Bronchial epithelial cell (primary cell): ENCODE measurements at regions not wholly inside any gene's neighbourhood (a gene's known extent, or its start where the extent isn't known, plus 50 kb on each side); places are given as distances from the start of the nearest gene placed in this dataset.

Experiments used
- DNase-seq: peaks from one replicate; pipeline ENCODE4 v3.0.0-alpha.2; 2010; ENCODE audit warnings: low read depth
- FAIRE-seq: peaks from 2 replicates; lab custom pipeline; 2011; peaks lifted over from hg19 to GRCh38; lab: Jason Lieb, UNC
- H3K27me3 ChIP-seq: 2 replicates; pipeline ENCODE4 v1.5.1; 2011; ENCODE audit warnings: low read length; ENCODE audit not compliant: control insufficient read depth, insufficient read depth
- H3K36me3 ChIP-seq: 2 replicates; pipeline ENCODE4 v1.5.1; 2011; ENCODE audit warnings: low read length; ENCODE audit not compliant: control insufficient read depth, insufficient read depth
- H3K4me3 ChIP-seq: 2 replicates; pipeline ENCODE4 v1.5.1; 2011; ENCODE audit warnings: mild to moderate bottlenecking, low read depth, low read length, control low read depth
- TF ChIP-seq, protein P1 (sequence below): IDR thresholded peaks from 2 replicates; pipeline ENCODE4 v1.5.1; 2011; ENCODE audit warnings: mild to moderate bottlenecking, moderate library complexity, low read length, control low read depth, inconsistent platforms; ENCODE audit not compliant: insufficient read depth, severe bottlenecking

DNA sequence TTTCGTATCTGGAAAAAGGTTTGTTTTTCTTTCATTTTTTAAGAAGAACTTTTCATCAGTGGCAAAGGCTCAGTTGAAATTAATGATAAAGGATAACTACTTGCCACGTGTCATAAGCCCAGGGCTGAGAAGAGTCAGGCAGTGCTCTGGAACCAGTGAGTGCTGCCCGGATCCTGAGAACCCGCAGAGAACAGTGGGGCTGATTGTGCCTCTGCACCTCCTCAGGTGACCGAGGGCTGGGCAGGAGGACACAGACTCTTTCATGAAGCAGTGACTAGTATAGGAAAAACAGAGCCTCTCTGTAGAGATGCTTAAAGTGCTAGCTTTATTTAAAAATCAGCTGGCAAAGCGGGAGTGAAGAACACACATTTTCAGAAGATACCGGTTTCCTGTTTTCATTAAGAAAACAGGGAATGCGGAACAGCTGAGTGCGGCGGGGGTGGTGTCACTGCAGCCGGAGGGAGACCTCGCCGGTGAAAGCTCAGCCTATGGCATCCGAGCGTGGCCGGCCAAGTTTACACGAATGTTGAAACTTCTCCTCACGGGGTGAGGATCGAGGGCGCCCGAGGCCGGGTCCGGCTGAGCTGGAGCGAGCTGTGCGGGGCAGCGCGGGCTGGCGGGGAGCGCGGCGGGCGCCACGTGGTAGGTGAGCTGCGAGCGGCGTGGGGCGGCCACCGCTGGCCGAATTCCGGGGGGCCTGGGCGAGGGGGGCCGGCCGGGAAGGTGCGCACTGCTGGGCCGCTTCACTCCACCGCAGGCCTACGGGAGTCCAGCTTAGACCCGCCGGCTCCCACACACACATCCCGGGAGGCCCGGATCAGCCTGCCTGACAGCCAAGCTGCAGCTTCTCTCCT is 134.7 kb upstream of the DMRT1 start:
- Histone ChIP-seq H3K36me3 (peaks cover 11% of the 10 kb centered on the region), H3K27me3 (no peaks in the 10 kb centered on the region), H3K4me3 (peak overlapping the region; percentile 49)
- FAIRE-seq (no peak), DNase-seq (peak; percentile 35)
- TF ChIP-seq, protein P1, sequence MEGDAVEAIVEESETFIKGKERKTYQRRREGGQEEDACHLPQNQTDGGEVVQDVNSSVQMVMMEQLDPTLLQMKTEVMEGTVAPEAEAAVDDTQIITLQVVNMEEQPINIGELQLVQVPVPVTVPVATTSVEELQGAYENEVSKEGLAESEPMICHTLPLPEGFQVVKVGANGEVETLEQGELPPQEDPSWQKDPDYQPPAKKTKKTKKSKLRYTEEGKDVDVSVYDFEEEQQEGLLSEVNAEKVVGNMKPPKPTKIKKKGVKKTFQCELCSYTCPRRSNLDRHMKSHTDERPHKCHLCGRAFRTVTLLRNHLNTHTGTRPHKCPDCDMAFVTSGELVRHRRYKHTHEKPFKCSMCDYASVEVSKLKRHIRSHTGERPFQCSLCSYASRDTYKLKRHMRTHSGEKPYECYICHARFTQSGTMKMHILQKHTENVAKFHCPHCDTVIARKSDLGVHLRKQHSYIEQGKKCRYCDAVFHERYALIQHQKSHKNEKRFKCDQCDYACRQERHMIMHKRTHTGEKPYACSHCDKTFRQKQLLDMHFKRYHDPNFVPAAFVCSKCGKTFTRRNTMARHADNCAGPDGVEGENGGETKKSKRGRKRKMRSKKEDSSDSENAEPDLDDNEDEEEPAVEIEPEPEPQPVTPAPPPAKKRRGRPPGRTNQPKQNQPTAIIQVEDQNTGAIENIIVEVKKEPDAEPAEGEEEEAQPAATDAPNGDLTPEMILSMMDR: no peak

DNA sequence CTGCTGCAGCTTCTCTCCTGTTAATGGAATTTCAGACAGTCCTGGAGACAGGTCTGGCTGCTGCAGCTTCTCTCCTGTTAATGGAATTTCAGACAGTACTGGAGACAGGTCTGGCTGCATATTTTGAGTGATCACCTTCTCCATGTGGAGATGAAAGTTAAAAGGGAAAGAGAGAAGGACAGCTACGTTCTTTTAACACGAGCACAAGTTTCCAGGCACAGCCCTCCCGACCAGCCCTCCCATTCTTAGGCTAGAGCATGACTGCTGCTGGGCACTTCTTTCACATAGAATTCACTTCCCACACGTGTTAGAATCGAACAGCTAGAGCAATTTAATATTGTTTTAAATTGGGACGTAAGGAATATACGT is 133.3 kb upstream of the DMRT1 start:
- peaks cover 19% of the 10 kb centered on the region for H3K36me3 ChIP-seq
- H3K27me3 ChIP-seq: no peaks in the 10 kb centered on the region
- TF ChIP-seq, protein P1: no peak
- H3K4me3 ChIP-seq: peak overlapping the region; percentile 32
- FAIRE-seq (no peak), DNase-seq (peak; percentile 29)

DNA sequence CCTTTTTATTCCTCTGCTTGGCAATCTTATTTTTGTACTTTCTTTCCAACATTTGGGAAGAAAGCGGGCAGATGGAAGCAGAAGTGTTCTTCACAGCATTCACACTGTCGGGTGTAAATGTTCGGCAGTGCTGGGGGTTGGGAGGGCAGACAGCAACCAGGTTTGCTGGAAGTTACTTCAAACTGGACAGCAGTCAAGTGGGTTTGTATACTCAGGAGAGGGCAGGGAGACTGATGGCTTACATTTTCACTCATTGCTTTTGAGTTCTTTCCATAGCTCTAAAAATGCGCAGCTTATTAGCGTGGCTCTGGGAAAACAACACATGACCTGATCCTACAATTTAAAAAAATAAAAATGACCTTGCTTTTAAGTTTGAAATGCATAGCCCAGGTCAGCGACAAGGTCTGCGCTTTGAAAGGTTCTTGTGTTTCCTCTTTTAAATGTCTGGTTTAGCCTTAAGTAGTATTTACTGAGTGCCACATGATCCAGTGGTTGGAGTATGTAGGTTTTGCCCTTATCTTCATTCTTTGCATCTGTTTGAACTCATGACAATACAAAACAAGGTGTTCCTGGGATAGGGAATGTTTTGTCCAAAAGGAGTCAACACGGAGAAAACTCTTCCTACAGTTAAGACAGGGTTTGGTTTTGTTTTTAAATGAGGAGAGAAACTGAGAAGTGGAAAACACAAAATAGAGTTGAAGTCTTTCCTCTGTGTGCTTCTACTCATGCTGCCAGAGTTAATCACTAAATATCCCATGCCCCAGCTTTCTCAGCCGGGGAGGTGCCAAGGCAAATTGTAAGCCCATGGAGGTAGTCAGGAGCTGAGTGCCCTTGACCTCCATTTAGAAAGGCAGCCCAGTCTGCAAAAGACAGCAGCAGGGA is 132.7 kb upstream of the DMRT1 start:
- Histone ChIP-seq H3K36me3 (peaks cover 22% of the 10 kb centered on the region), H3K4me3 (peak overlapping the region; percentile 32)
- no peak for FAIRE-seq

DNA sequence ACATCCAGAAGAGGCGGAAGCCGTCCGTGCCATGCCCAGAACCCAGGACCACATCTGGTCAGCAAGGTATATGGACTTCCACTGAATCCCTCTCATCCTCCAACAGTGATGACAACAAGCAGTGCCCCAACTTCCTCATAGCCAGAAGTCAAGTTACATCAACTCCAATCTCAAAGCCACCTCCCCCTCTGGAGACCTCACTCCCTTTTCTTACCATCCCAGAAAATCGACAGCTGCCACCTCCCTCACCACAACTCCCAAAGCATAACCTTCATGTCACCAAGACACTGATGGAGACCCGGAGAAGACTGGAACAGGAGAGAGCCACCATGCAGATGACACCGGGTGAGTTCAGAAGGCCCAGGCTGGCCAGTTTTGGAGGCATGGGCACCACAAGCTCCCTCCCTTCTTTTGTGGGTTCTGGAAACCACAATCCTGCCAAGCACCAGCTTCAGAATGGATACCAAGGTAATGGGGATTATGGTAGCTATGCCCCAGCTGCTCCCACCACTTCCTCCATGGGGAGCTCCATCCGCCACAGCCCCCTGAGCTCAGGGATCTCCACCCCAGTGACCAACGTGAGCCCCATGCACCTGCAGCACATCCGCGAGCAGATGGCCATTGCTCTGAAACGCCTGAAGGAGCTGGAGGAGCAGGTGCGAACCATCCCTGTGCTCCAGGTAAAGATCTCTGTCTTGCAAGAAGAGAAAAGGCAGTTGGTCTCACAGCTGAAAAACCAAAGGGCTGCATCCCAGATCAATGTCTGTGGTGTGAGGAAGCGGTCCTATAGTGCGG is 130.3 kb upstream of the DMRT1 start:
- TF ChIP-seq, protein P1: no peak
- peak; percentile 23 for FAIRE-seq
- Histone ChIP-seq H3K36me3 (peaks cover 24% of the 10 kb centered on the region), H3K27me3 (no peaks in the 10 kb centered on the region), H3K4me3 (no peak overlapping the region)
- DNase-seq: no peak

More for the DNA sequence above, 132.7 kb upstream of the DMRT1 start:
- peak; percentile 16 for DNase-seq
- TF ChIP-seq, protein P1: no peak
- no peaks in the 10 kb centered on the region for H3K27me3 ChIP-seq

DNA sequence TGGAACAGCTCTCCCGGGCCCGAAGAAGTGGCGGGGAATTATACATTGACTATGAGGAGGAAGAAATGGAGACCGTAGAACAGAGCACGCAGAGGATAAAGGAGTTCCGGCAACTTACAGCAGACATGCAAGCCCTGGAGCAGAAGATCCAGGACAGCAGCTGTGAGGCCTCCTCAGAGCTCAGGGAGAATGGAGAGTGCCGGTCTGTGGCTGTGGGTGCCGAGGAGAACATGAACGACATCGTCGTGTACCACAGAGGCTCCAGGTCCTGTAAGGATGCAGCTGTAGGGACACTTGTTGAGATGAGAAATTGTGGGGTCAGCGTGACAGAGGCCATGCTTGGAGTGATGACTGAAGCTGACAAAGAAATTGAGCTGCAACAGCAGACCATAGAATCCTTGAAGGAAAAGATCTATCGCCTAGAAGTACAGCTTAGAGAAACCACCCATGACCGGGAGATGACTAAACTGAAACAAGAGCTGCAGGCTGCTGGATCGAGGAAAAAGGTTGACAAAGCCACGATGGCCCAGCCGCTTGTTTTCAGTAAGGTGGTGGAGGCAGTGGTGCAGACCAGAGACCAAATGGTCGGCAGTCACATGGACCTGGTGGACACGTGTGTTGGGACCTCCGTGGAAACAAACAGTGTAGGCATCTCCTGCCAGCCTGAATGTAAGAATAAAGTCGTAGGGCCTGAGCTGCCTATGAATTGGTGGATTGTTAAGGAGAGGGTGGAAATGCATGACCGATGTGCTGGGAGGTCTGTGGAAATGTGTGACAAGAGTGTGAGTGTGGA is 129.5 kb upstream of the DMRT1 start:
- DNase-seq: no peak
- Histone ChIP-seq H3K4me3 (no peak overlapping the region), H3K27me3 (no peaks in the 10 kb centered on the region), H3K36me3 (peaks cover 24% of the 10 kb centered on the region)
- TF ChIP-seq, protein P1: no peak
- peak; percentile 60 for FAIRE-seq
